DMS114 treated with DMSO at 0.1 percent for 48 hours (cell line): ENCODE measurements at regions not wholly inside any gene's neighbourhood (a gene's known extent, or its start where the extent isn't known, plus 50 kb on each side); places are given as distances from the start of the nearest gene placed in this dataset.

Experiments used
- DNase-seq: peaks from one replicate; lab custom pipeline; 2025; ENCODE audit not compliant: unreplicated experiment; lab: John Stamatoyannopoulos, UW

DNA sequence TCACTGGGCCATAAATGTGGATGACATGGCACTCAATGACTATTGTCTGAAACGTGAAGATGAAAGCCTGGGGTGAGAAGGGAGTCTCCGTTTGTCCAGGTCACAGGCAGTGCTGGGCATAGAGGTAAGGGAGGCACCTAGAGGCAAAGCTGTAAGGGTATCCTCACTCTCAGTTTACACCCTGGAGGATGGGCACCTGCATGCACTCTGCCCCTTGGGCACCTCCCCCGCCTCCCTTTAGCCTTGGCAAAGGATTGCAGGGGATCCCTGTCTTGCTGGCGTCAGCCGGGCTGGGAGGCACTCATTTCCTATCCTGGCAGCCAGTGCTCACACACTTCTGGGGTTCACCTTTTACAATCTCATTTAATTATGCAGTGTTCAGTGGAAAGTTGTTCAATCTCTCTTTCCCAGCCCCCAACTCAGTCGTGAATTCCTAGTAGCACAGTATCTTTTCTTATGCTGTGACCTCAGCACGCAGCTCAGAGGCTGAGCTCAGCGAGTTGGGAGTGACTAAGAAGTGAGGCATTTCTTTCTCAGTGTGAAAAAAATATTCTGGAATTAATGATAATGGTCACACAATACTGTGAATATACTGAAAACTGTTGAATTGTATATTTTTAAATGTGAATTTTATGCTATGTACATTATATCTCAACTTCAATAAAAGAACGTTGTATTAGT is 866.6 kb downstream of the BRD1 start:
- DNase-seq = no peak

- no peak for DNase-seq
Measured at GRCh38 chr22:48960576-48960975, 867.1 kb downstream of the BRD1 start.

DNA sequence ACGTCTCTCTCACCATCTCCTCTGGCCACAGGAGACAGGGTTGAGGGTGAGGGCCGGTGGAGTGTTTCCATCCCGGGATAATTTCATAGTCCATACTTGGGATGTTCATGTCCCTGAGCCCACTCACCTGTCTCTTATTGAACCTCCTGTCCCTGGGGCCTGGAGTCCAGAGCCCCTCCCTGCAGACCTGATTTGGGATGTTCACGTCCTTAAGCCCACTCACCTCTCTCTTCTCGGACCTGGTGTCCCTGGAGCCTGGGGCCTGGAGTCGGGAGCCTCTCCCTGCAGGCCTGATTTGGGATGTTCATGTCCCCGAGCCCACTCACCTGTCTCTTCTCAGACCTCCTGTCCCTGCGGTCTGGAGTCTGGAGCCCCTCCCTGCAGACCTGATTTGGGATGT is 868.2 kb downstream of the BRD1 start:
- DNase-seq = no peak

GRCh38 chr22:48957987-48958321 is 869.7 kb downstream of the BRD1 start:
- no peak for DNase-seq

DNA sequence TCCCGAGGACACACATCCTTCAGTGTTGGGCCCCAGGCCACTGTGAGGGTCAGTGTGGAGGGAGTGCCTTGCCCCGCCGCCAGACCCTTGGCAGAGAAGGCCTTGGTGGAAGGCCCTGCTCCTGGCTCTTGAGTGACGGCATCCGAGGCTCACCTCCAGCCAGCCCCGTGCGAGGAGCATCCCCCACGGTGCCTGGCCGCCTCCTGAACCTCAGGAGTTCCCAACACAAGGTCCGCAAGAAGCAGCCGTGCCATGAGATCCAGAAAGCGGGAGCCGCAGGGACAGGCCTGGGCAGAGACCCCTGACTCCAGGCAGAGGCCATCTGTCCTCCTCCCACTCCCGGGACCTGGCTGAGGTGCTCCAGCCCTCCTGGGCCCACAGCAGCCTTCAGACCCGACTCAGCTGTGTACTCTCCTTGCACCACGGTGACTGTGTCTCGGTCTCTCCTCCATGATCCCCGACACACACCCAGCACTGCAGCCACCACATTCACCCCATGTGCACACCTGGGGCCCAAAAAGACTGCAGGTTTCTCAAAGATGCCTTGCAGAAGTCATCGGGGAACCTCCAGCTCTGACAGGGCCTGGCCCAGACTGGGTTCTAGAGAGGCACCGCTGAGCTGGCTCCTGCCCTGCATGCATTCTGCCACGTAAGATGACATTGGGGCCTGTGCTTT is 870.2 kb downstream of the BRD1 start:
- no peak for DNase-seq

DNA sequence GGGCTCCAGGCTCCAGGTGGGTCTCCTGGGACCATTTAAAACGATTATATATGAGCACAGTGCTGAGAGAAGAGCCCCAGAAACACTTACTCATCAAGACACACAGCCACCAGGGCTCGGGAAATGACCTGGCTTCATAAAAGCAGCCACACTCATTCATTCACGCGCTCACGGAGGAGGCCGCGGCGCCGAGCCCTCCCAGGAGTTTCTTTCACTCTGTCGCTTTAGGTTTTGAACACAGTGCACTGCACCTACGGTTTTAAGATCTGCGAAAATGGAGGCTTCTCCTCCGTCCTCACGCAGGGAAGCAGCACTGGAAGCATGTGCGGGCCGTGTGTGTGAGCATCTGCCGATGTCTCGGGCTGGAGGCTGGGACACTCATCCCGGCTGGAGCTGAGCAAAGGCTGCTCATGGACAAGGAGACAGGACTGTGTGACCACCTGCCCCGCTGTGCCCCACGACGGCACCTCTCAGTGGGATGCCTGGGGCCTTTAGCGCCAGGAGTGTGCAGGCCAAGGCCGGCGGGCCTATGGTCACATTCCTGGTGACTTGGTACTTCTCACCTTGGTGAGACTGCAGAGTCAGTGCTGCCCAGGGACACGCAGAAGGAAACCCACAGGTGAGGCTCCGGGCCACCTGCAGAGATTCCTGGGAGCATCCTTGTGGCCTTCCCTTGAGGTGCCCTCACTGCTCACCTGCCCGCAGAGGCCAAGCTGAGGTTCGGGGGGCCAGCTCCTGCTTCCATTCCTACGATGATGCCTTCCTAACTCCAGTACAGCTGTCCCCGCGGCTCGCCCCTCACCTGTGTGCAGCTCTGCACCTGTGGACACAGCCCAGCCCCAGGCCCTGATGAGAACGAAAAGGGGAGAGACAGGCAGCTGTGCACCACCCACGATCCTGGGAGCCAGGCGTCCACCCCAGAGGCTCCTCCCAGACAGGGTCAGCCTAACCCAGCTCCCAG is 872.0 kb downstream of the BRD1 start:
- no peak for DNase-seq

DNA sequence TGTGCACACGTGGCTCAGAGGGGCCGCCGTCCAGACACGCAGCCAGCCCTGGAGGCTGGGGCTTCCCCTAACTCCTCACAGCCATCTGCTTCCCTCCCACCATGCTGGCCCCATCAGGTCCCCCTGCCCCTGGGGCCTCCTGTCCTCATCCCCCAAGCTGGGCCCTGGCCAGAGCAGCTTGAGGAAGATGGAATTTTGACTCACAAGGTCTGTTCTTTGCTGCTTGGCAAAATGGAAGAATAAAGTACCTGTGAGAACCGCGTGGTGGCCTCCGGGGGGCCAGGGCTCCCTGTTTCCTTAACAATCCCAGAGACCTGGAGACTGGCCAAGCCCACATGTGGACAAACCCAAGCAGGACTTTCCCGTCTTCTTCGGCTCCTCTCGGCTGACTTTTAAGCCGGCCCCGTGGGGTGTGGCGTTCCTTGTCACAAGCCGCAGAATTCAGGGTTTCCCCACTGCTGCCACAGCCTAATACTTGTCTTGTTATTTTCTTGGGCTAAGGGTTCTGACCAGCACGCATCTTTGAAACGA is 872.8 kb downstream of the BRD1 start:
- DNase-seq = no peak

DNA sequence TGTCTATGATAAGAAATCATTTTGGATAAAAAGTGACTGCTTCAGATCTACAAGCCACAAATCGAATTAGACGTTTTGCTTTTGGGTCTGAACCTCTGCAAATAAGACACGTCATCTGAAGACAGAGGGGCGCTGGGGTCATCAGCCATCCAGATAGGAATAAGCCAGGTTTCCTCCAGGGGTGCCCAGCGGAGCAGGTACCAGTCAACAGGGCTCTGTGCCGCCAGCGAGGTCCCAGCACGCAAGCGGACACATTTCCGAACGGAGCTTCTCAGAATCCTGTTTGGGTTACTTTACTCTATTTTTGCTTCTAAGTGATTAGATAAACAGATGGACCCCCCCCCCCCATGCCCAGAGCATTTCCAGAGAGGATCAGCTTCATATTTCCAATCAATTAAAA is 873.8 kb downstream of the BRD1 start:
- DNase-seq = no peak

DNA sequence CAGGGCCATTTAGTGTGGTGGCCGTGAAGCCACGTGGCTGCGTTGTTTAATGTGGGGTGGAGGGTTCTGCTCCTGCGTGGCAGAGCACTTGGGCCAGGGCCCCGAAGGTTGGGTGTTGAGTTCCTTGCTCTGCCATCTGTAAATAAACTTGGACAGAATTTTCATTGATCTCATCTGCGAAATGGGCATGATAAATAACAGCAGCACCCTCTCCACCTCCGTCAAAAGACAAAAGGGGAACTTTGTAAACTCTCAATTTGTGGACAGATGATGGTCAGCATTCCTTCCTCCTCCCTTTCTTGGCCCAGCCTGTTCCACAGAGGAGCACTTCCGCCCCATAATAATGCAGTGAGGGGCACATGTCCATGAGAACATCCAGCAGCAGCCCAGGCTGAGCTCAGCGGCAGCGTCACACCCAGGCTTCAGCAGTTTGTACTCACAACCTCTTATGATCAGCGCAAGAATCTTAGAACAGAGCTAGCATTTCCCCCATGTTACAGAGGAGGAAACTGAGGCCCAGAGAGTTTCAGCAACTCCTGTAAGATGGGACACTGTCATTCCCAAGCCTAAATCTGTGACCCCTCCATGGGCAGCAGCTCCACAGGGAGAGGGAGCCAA is 874.5 kb downstream of the BRD1 start:
- DNase-seq = no peak

DNA sequence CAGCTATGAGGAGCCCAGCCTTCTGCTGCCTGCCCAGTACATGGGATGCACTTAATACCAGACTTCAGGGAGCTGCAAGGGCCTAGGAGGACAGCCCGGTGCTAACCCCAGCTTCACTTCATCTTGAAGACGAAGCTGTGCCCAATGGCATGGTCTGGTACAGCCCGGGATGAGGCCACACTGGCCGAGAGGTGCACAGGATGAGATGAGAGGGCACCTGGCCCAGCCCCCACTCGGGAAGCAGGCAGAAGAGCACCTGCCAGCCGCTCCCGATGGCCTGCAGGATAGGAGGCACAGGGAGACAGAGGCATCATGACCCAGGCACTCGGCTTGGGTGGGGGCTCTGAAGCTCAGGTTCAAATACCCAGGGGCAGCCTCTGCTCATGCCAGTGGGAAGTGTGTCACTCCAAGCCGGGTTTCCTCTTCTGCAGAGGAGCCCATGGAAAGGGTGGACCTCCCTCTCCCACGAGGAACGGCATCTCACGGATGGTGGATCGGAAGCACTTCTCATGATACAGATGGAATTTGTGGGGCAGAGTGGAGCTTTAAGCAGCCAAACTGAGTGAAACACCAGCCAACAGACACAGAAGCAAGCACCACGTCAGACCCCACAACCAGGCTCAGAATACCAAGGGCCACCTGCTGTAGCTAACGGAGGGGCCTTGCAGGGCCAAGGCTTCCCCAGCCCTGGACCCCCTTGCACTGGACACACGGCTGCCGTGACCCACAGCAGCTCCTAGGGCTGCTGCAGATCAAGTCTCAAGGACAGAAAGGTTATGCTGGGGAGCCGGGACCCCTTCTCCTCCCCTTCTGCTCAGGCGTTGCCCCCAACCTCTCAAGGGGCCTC is 875.2 kb downstream of the BRD1 start:
- no peak for DNase-seq

GRCh38 chr22:48951836-48952235 is 875.8 kb downstream of the BRD1 start:
- DNase-seq = no peak

- no peak for DNase-seq
Measured at GRCh38 chr22:48950151-48950915, 877.3 kb downstream of the BRD1 start.

GRCh38 chr22:48949375-48950149 is 878.1 kb downstream of the BRD1 start:
- DNase-seq = no peak

- DNase-seq = no peak
Measured at GRCh38 chr22:48948575-48949170, 879.0 kb downstream of the BRD1 start.

DNA sequence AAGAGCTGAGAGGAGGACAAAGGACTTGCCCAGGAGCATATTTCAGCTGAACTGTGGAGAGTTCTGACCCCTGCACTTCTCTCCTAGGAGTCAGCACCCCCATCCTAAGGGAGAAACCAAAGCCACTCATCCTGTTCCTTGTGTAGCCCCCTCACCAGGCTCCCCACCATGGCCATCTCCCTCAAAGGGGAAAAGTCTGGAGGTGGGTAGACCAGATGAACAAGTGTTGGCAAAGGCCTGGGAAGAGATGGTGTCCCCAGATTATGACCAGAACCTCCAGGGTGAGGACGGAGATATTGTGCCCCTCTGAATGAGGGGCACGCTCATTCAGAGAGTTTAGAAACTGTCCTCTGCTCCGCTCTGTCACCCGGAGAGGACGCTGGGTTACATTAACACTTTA is 880.0 kb downstream of the BRD1 start:
- no peak for DNase-seq

DNA sequence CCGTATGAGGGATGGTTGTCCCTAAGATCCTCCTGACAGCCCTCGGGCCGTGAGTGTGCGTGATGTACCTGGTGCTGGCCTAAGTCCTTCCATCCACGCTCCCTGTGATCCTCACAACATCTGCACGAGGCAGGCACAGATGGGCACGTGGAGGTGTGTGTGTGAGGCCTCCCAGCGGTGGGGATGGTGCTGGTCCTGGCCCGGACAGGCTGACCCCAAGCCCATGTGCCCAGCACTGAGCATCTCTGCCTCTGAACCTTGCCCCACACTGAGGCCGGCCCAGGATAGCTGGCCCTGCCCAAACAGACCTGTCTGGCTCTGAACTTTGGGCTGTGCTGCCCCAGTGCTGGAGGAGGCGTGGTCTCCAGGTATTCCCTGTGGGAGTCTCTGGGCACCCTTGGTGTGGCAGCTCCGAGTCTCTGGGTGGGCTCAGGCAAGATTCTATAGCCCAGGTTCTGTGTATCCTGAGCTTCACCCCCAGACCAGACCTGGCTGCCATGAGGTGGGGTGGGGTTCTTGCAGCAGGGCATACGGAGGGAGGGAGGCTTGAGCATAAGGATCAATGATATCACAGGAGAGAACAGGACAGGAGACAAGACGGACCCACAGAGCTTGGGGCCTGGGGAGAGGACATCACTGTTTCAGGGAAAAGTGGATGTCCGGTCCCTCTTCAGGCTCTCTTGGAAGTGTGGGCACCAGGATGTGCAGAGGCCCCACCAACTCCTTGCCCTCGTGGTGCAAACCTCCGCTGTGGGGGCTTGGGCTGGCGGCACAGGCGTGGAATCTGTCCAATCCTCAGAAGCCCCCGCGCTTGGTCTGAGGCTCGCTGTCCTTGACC is 881.8 kb downstream of the BRD1 start:
- no peak for DNase-seq

DNA sequence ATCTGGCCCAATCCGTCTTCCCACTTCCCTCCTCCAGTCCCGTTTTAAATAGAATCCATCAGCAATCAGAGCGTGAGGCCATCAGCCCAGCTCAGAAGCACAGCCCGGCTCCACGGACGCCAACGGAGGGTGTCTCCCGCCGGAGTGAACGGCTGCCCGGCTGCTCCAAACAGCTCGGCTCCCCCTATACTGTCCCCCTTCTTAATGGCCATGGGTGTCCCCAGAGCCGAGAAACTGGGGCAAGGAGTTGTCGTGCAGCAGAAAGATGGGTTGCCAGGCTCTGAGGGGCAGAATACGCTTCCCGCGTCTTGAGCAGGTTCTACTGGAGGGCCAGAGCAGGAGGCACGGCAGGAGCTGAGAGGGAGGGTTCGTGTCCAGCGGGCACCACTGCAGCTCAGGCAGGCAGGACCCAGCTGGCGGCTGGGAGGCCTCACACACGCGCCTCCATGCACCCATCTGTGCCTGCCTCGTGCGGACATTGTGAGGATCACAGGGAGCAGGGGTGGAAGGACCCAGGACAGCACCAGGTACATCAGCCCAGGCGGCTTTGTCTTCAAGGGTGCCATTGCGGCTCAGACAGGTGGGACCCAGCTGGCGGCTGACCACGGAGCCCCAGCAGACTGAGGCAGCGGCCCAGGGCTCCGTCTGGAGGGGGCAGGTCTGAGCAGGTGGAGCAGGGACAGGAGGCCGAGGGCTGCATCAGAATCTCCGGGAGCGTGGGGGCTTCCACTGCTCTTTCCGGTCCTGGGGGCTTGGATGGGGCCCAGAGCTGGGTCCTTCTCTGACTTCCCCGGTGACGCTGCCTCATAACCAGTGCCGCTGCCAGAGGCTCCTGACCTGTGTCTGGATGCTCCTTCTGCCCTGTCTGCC is 882.7 kb downstream of the BRD1 start:
- DNase-seq = no peak
